ENCODE measurements at regions not wholly inside any gene's neighbourhood (a gene's known extent, or its start where the extent isn't known, plus 50 kb on each side); places are given as distances from the start of the nearest gene placed in this dataset.

- TF ChIP-seq CTCF (IDR thresholded peaks at IDR 0.05; ENCODE audit: low read depth, low read length) (no peak), EZH2phosphoT487 (IDR thresholded peaks at IDR 0.05; ENCODE audit: low read depth) (no peak)
Measured at GRCh38 chr17:69650881-69651280, 236.4 kb downstream of the MAP2K6 start.
